H1 (cell line): ENCODE measurements at regions not wholly inside any gene's neighbourhood (a gene's known extent, or its start where the extent isn't known, plus 50 kb on each side); places are given as distances from the start of the nearest gene placed in this dataset.

Experiments used
- CBX5 ChIP-seq: fragments of 300-800, 300-1000 bp; sonication (generic); IDR thresholded peaks from 2 replicates; pipeline ENCODE4 v1.7.1; 2016; ENCODE audit warnings: antibody characterized with exemption, low read length, low read depth
- EGR1 ChIP-seq: IDR thresholded peaks from 2 replicates; pipeline ENCODE4 v1.6.1; 2011; ENCODE audit warnings: low read depth, low read length, borderline replicate concordance
- JUND ChIP-seq: IDR thresholded peaks from 2 replicates; pipeline ENCODE4 v1.6.1; 2011; ENCODE audit warnings: mild to moderate bottlenecking, improper control_type of control experiment, low read length
- NANOG ChIP-seq: IDR thresholded peaks from 2 replicates; pipeline ENCODE4 v1.6.1; 2011; ENCODE audit warnings: low read length, low read depth, mild to moderate bottlenecking, inconsistent platforms; ENCODE audit not compliant: insufficient read depth, poor library complexity, severe bottlenecking
- RAD21 ChIP-seq, 2 experiments: IDR thresholded peaks in 1 of 2; conservative IDR thresholded peaks in 1 of 2; 2 replicates each; pipeline ENCODE4 v1.6.1; 2011; ENCODE audit warnings: low read depth in 2 of 2, low read length in 2 of 2, improper control_type of control experiment in 1 of 2, inconsistent platforms in 1 of 2, mild to moderate bottlenecking in 1 of 2, moderate library complexity in 1 of 2

DNA sequence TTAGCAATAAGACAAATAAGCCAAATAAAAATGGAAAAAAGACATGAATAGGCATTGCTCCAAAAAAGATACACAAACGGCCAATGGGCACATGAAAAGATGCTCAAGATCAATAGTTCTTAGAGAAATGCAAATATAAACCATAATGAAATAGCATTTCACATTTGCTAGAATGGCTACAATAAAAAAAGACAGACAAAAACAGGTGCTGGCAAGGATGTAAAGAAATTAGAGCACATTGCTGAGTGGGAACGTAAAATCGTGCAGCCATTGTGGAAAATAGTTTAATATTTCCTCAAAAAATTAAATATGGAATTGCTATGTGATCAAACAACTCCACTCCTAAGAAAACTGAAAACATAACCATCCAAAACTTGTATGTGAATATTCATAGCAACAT, 160.0 kb upstream of the SPATS2L start (continued):
- TF ChIP-seq CBX5 (no peak), RAD21 (IDR thresholded peaks at IDR 0.05 in 1 of 2, conservative IDR thresholded peaks at IDR 0.05 in 1 of 2; ENCODE audit: low read depth in 2 of 2, low read length in 2 of 2) (no peak), JUND (no peak), NANOG (no peak), EGR1 (no peak)
